H9 (cell line): ENCODE measurements at regions not wholly inside any gene's neighbourhood (a gene's known extent, or its start where the extent isn't known, plus 50 kb on each side); places are given as distances from the start of the nearest gene placed in this dataset.

Experiments used
- DNase-seq: peaks from one replicate; pipeline ENCODE4 v3.0.0-alpha.2; 2017
- H2AFZ ChIP-seq: one replicate; pipeline ENCODE4 v1.6.1; 2013; ENCODE audit warnings: mild to moderate bottlenecking, low read length, control low read depth, moderate library complexity
- H2AK5ac ChIP-seq: 2 replicates; pipeline ENCODE4 v1.6.1; 2013; ENCODE audit warnings: low read length, control low read depth, mixed read lengths; ENCODE audit not compliant: insufficient read length
- H2BK120ac ChIP-seq: one replicate; pipeline ENCODE4 v1.6.1; 2013; ENCODE audit warnings: low read depth, mild to moderate bottlenecking, low read length, control low read depth, inconsistent platforms; ENCODE audit not compliant: poor library complexity, severe bottlenecking
- H2BK12ac ChIP-seq: 2 replicates; pipeline ENCODE4 v1.6.1; 2013; ENCODE audit warnings: low read length, control low read depth, mixed read lengths, low read depth; ENCODE audit not compliant: insufficient read length
- H2BK15ac ChIP-seq: 2 replicates; pipeline ENCODE4 v1.6.1; 2013; ENCODE audit warnings: low read depth, low read length, control low read depth
- H2BK20ac ChIP-seq: one replicate; pipeline ENCODE4 v1.6.1; 2013; ENCODE audit warnings: low read depth, mild to moderate bottlenecking, low read length, control low read depth, inconsistent platforms; ENCODE audit not compliant: poor library complexity, severe bottlenecking
- H2BK5ac ChIP-seq: 2 replicates; pipeline ENCODE4 v1.6.1; 2013; ENCODE audit warnings: low read length, control low read depth, mixed read lengths; ENCODE audit not compliant: insufficient read length
- H3K14ac ChIP-seq: 2 replicates; pipeline ENCODE4 v1.6.1; 2013; ENCODE audit warnings: low read length, control low read depth; ENCODE audit not compliant: insufficient read depth
- H3K18ac ChIP-seq: 2 replicates; pipeline ENCODE4 v1.6.1; 2013; ENCODE audit warnings: low read depth, mild to moderate bottlenecking, mixed read lengths, low read length, control low read depth; ENCODE audit not compliant: insufficient read length
- H3K23ac ChIP-seq: 2 replicates; pipeline ENCODE4 v1.6.1; 2013; ENCODE audit warnings: low read length, control low read depth, mixed read lengths, low read depth; ENCODE audit not compliant: insufficient read length
- H3K23me2 ChIP-seq: 2 replicates; pipeline ENCODE4 v1.6.1; 2013; ENCODE audit warnings: low read depth, mild to moderate bottlenecking, mixed read lengths, low read length, control low read depth; ENCODE audit not compliant: insufficient read length, poor library complexity, severe bottlenecking
- H3K27ac ChIP-seq: 2 replicates; pipeline ENCODE4 v1.5.1; 2013; ENCODE audit warnings: low read length, control low read depth, mixed read lengths, low read depth; ENCODE audit not compliant: insufficient read length
- H3K27me3 ChIP-seq: 2 replicates; pipeline ENCODE4 v1.6.1; 2013; ENCODE audit warnings: low read length, control low read depth, inconsistent platforms; ENCODE audit not compliant: insufficient read depth
- H3K4ac ChIP-seq: 2 replicates; pipeline ENCODE4 v1.6.1; 2013; ENCODE audit warnings: low read depth, mild to moderate bottlenecking, control low read depth, inconsistent platforms, low read length, moderate library complexity
- H3K4me1 ChIP-seq: 2 replicates; pipeline ENCODE4 v1.6.1; 2013; ENCODE audit warnings: low read length, control low read depth, inconsistent platforms; ENCODE audit not compliant: insufficient read depth
- H3K4me2 ChIP-seq: 2 replicates; pipeline ENCODE4 v1.6.1; 2013; ENCODE audit warnings: low read length, control low read depth, mixed read lengths; ENCODE audit not compliant: insufficient read length, insufficient read depth
- H3K56ac ChIP-seq: 2 replicates; pipeline ENCODE4 v1.6.1; 2013; ENCODE audit warnings: low read depth, mild to moderate bottlenecking, mixed read lengths, low read length, control low read depth; ENCODE audit not compliant: insufficient read length
- H3K79me1 ChIP-seq: 2 replicates; pipeline ENCODE4 v1.6.1; 2013; ENCODE audit warnings: low read depth, mild to moderate bottlenecking, moderate library complexity, low read length, control low read depth, inconsistent platforms; ENCODE audit not compliant: insufficient read depth, poor library complexity, severe bottlenecking
- H3K79me2 ChIP-seq: 2 replicates; pipeline ENCODE4 v1.6.1; 2013; ENCODE audit warnings: low read length, control low read depth, inconsistent platforms; ENCODE audit not compliant: insufficient read depth
- H3K9ac ChIP-seq: 2 replicates; pipeline ENCODE4 v1.6.1; 2013; ENCODE audit warnings: low read length, control low read depth, mixed read lengths; ENCODE audit not compliant: insufficient read length; ENCODE audit errors: extremely low read depth
- H3K9me3 ChIP-seq: one replicate; pipeline ENCODE4 v1.6.1; 2013; ENCODE audit warnings: low read depth, low read length, inconsistent platforms; ENCODE audit not compliant: control insufficient read depth
- H3T11ph ChIP-seq: one replicate; pipeline ENCODE4 v1.6.1; 2013; ENCODE audit warnings: mild to moderate bottlenecking, low read length, control low read depth, inconsistent platforms
- H4K20me1 ChIP-seq: one replicate; pipeline ENCODE4 v1.6.1; 2013; ENCODE audit not compliant: control insufficient read depth, insufficient read length, insufficient read depth
- H4K5ac ChIP-seq: 2 replicates; pipeline ENCODE4 v1.6.1; 2013; ENCODE audit warnings: low read depth, mild to moderate bottlenecking, mixed read lengths, low read length, control low read depth; ENCODE audit not compliant: insufficient read length
- H4K8ac ChIP-seq: replicated peaks from 2 replicates; pipeline ENCODE4 v1.6.1; 2013; ENCODE audit warnings: low read length, control low read depth, mixed read lengths, low read depth; ENCODE audit not compliant: insufficient read length
- H4K91ac ChIP-seq: 2 replicates; pipeline ENCODE4 v1.6.1; 2013; ENCODE audit warnings: low read depth, mild to moderate bottlenecking, moderate library complexity, mixed read lengths, low read length, control low read depth; ENCODE audit not compliant: insufficient read length
- H3K27ac Mint-ChIP-seq, 3 experiments: 2 replicates in 2 of 3; 3 replicates in 1 of 3; pipeline ENCODE4 v1.8.0; 2020 to 2021; ENCODE audit warnings: mixed read lengths in 3 of 3, mild to moderate bottlenecking in 1 of 3, moderate library complexity in 1 of 3
- H3K27me3 Mint-ChIP-seq: 2 replicates; pipeline ENCODE4 v1.8.0; 2021; ENCODE audit warnings: low read depth, mild to moderate bottlenecking, moderate library complexity, mixed read lengths
- H3K36me3 Mint-ChIP-seq, 3 experiments: 2 replicates in 2 of 3; 3 replicates in 1 of 3; pipeline ENCODE4 v1.8.0; 2020 to 2021; ENCODE audit warnings: low read depth in 3 of 3, mixed read lengths in 3 of 3; ENCODE audit not compliant: insufficient read depth in 1 of 3
- H3K4me1 Mint-ChIP-seq, 2 experiments: 2 replicates each; pipeline ENCODE4 v1.8.0; 2020; ENCODE audit warnings: mixed read lengths in 2 of 2
- H3K4me3 Mint-ChIP-seq, 2 experiments: 2 replicates in 1 of 2; 3 replicates in 1 of 2; pipeline ENCODE4 v1.8.0; 2020 to 2021; ENCODE audit warnings: mild to moderate bottlenecking in 2 of 2, mixed read lengths in 2 of 2, moderate library complexity in 1 of 2
- H3K9me3 Mint-ChIP-seq, 2 experiments: 2 replicates in 1 of 2; 3 replicates in 1 of 2; pipeline ENCODE4 v1.8.0; 2020; ENCODE audit warnings: mild to moderate bottlenecking in 2 of 2, mixed read lengths in 2 of 2, moderate library complexity in 1 of 2
- WGBS: extraction: QIAGEN DNeasy Blood & Tissue Kit; methylation state at CpG from one replicate; pipeline ENCODE4 v1.1.7; 2013; ENCODE audit warnings: missing lambda C conversion rate, low lambda C conversion rate, mixed read lengths; ENCODE audit not compliant: insufficient read length; ENCODE audit errors: extremely low coverage; 5-methylcytosine and 5-hydroxymethylcytosine counted together
- TF ChIP-seq, protein P1 (sequence below): fragments of 200-600 bp; sonication (generic); conservative IDR thresholded peaks from 3 replicates; pipeline ENCODE4 v1.8.0; 2021; ENCODE audit warnings: antibody characterized with exemption, mild to moderate bottlenecking

DNA sequence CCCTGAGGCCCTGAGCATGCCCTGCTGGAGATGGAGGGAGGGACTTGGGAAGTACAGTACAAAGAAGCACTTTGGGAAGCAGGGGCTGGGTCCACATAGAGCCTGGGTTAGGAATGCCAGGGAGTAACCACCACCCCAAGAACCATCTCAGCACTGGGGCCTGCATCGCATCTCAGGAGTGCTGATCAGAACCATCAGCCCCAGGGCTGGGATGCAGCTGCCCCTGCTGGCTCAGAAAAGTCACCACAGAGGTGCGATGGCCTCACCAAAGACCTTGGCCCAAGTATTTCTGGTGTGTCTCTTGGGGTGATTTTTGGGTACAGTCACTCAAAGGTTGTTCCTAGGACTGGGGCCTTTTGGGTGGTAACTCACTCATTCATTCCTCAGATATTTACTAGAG, 236.8 kb upstream of the MVB12B start:
- TF ChIP-seq, protein P1, sequence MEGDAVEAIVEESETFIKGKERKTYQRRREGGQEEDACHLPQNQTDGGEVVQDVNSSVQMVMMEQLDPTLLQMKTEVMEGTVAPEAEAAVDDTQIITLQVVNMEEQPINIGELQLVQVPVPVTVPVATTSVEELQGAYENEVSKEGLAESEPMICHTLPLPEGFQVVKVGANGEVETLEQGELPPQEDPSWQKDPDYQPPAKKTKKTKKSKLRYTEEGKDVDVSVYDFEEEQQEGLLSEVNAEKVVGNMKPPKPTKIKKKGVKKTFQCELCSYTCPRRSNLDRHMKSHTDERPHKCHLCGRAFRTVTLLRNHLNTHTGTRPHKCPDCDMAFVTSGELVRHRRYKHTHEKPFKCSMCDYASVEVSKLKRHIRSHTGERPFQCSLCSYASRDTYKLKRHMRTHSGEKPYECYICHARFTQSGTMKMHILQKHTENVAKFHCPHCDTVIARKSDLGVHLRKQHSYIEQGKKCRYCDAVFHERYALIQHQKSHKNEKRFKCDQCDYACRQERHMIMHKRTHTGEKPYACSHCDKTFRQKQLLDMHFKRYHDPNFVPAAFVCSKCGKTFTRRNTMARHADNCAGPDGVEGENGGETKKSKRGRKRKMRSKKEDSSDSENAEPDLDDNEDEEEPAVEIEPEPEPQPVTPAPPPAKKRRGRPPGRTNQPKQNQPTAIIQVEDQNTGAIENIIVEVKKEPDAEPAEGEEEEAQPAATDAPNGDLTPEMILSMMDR: peak; percentile 30; the same call in 1 of the 3 replicates
- no peak overlapping the region for H2AFZ ChIP-seq
- no peaks in the 10 kb centered on the region for H3K27me3 ChIP-seq
- H2BK12ac ChIP-seq: no peak overlapping the region
- H3K9me3 ChIP-seq: no peaks in the 10 kb centered on the region
- no peak for DNase-seq
- no peak overlapping the region for H3K14ac ChIP-seq
- H3K9me3 Mint-ChIP-seq: no peaks in the 10 kb centered on the region
- H2BK120ac ChIP-seq: no peak overlapping the region
- no peak overlapping the region for H3K4me2 ChIP-seq
- H3K23me2 ChIP-seq: no peaks in the 10 kb centered on the region
- H3K27me3 Mint-ChIP-seq: peaks cover 11% of the 10 kb centered on the region
- H3K4me1 Mint-ChIP-seq: no peaks in the 10 kb centered on the region
- H3K18ac ChIP-seq: no peak overlapping the region
- H4K20me1 ChIP-seq: no peaks in the 10 kb centered on the region
- no peaks in the 10 kb centered on the region for H3K36me3 Mint-ChIP-seq
- no peak overlapping the region for H3K4me3 Mint-ChIP-seq
- H3K4ac ChIP-seq: no peak overlapping the region
- no peak overlapping the region for H2AK5ac ChIP-seq
- H3K23ac ChIP-seq: no peak overlapping the region
- no peak overlapping the region for H4K5ac ChIP-seq
- no peak overlapping the region for H2BK5ac ChIP-seq
- H3K4me1 ChIP-seq: no peaks in the 10 kb centered on the region
- WGBS: no CpG with 5 or more reads among the region's 2 CpGs
- H2BK15ac ChIP-seq: no peak overlapping the region
- H3K56ac ChIP-seq: no peak overlapping the region
- H2BK20ac ChIP-seq: no peak overlapping the region
- no peak overlapping the region for H3T11ph ChIP-seq
- H4K91ac ChIP-seq: no peak overlapping the region
- no peak overlapping the region for H3K27ac Mint-ChIP-seq
- H3K9ac ChIP-seq: no peak overlapping the region
- H3K79me2 ChIP-seq: no peaks in the 10 kb centered on the region
- no peak overlapping the region for H3K27ac ChIP-seq
- H3K79me1 ChIP-seq: no peaks in the 10 kb centered on the region
- no peak overlapping the region for H4K8ac ChIP-seq
